ENCODE measurements at regions not wholly inside any gene's neighbourhood (a gene's known extent, or its start where the extent isn't known, plus 50 kb on each side); places are given as distances from the start of the nearest gene placed in this dataset.

GRCh38 chrX:42886519-42886918 lies 108.6 kb upstream of the PPP1R2C start:
- Histone ChIP-seq H3K27me3 (ENCODE audit: control insufficient read depth, insufficient read depth, low read length) (no peaks in the 10 kb centered on the region), H3K4me3 (ENCODE audit: low read length) (no peak overlapping the region), H3K36me3 (ENCODE audit: control insufficient read depth, insufficient read depth, low read length) (no peaks in the 10 kb centered on the region), H3K27ac (ENCODE audit: low read length) (no peak overlapping the region), H3K9me3 (replicated peaks; ENCODE audit: control insufficient read depth, low read depth, low read length) (no peaks in the 10 kb centered on the region), H3K4me1 (ENCODE audit: control insufficient read depth, insufficient read depth, low read length) (no peaks in the 10 kb centered on the region)
- no peak for DNase-seq

- Histone ChIP-seq H3K4me3 (ENCODE audit: low read length) (no peak overlapping the region), H3K27me3 (ENCODE audit: control insufficient read depth, insufficient read depth, low read length) (peaks cover 6% of the 10 kb centered on the region), H3K27ac (ENCODE audit: low read length) (no peak overlapping the region), H3K9me3 (replicated peaks; ENCODE audit: control insufficient read depth, low read depth, low read length) (no peaks in the 10 kb centered on the region), H3K36me3 (ENCODE audit: control insufficient read depth, insufficient read depth, low read length) (no peaks in the 10 kb centered on the region), H3K4me1 (ENCODE audit: control insufficient read depth, insufficient read depth, low read length) (no peaks in the 10 kb centered on the region)
- no peak for DNase-seq
- WGBS (ENCODE audit: insufficient coverage), result no CpG with 5 or more reads among the region's 1 CpG
These were observed 123.0 kb upstream of the PPP1R2C start for GRCh38 chrX:42900947-42901346.

GRCh38 chrX:42902513-42902912 lies 124.5 kb upstream of the PPP1R2C start:
- DNase-seq, result no peak
- Histone ChIP-seq H3K4me3 (ENCODE audit: low read length) (no peak overlapping the region), H3K27me3 (ENCODE audit: control insufficient read depth, insufficient read depth, low read length) (peaks cover 6% of the 10 kb centered on the region), H3K27ac (ENCODE audit: low read length) (no peak overlapping the region), H3K4me1 (ENCODE audit: control insufficient read depth, insufficient read depth, low read length) (no peaks in the 10 kb centered on the region), H3K9me3 (replicated peaks; ENCODE audit: control insufficient read depth, low read depth, low read length) (no peaks in the 10 kb centered on the region), H3K36me3 (ENCODE audit: control insufficient read depth, insufficient read depth, low read length) (no peaks in the 10 kb centered on the region)

GRCh38 chrX:42920752-42921151 lies 142.8 kb upstream of the PPP1R2C start:
- Histone ChIP-seq H3K4me3 (ENCODE audit: low read length) (no peak overlapping the region), H3K9me3 (replicated peaks; ENCODE audit: control insufficient read depth, low read depth, low read length) (no peaks in the 10 kb centered on the region), H3K4me1 (ENCODE audit: control insufficient read depth, insufficient read depth, low read length) (no peaks in the 10 kb centered on the region), H3K27me3 (ENCODE audit: control insufficient read depth, insufficient read depth, low read length) (peaks cover 3% of the 10 kb centered on the region), H3K27ac (ENCODE audit: low read length) (no peak overlapping the region), H3K36me3 (ENCODE audit: control insufficient read depth, insufficient read depth, low read length) (no peaks in the 10 kb centered on the region)
- DNase-seq, result no peak
- no CpG with 5 or more reads among the region's 3 CpGs for WGBS (ENCODE audit: insufficient coverage)

DNA sequence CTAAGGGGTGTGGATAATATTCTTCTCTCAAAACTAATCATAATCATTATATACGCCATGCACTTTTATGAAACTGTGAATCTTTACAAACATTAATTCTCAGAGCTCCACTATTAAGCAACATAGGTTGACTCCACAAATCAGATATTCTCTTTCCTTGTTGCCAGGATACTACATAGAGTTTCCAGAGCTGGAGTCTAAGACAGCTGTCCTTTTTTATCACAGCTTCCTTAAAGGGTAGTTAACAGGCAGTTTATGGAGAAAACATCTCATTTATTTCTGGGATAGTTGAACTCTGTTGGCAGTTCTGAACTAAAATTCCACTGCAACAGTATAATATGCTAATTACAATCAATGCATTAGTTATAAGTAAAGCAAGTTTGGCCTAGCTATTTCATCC lies 152.1 kb upstream of the PPP1R2C start:
- Histone ChIP-seq H3K27me3 (ENCODE audit: control insufficient read depth, insufficient read depth, low read length) (peaks cover 9% of the 10 kb centered on the region), H3K4me3 (ENCODE audit: low read length) (no peak overlapping the region), H3K4me1 (ENCODE audit: control insufficient read depth, insufficient read depth, low read length) (no peaks in the 10 kb centered on the region), H3K36me3 (ENCODE audit: control insufficient read depth, insufficient read depth, low read length) (no peaks in the 10 kb centered on the region), H3K27ac (ENCODE audit: low read length) (no peak overlapping the region), H3K9me3 (replicated peaks; ENCODE audit: control insufficient read depth, low read depth, low read length) (no peaks in the 10 kb centered on the region)
- DNase-seq, result no peak
- WGBS (ENCODE audit: insufficient coverage), result no CpG with 5 or more reads among the region's 1 CpG

DNA sequence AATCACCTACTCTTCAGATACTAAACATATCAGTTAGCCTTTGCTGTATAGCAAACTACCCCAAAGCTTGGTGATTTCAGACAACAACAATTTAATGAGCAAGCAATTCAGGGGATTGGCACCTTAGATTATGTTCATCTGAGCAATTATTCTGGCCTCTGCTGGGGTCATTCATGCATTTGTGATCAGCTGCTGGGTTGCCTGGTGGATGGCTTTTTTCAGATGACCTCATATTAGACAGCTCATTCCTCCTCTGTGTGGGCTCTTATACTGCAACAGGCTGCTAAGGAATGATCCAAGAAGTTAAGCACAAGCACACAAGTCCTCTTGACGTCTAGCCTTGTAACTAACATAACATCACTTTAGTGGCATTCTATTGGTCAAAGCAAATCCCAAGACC lies 153.0 kb upstream of the PPP1R2C start:
- Histone ChIP-seq H3K36me3 (ENCODE audit: control insufficient read depth, insufficient read depth, low read length) (no peaks in the 10 kb centered on the region), H3K4me1 (ENCODE audit: control insufficient read depth, insufficient read depth, low read length) (no peaks in the 10 kb centered on the region), H3K9me3 (replicated peaks; ENCODE audit: control insufficient read depth, low read depth, low read length) (no peaks in the 10 kb centered on the region), H3K27ac (ENCODE audit: low read length) (no peak overlapping the region), H3K27me3 (ENCODE audit: control insufficient read depth, insufficient read depth, low read length) (peaks cover 9% of the 10 kb centered on the region), H3K4me3 (ENCODE audit: low read length) (no peak overlapping the region)
- DNase-seq, result no peak
- no CpG with 5 or more reads among the region's 1 CpG for WGBS (ENCODE audit: insufficient coverage)

DNA sequence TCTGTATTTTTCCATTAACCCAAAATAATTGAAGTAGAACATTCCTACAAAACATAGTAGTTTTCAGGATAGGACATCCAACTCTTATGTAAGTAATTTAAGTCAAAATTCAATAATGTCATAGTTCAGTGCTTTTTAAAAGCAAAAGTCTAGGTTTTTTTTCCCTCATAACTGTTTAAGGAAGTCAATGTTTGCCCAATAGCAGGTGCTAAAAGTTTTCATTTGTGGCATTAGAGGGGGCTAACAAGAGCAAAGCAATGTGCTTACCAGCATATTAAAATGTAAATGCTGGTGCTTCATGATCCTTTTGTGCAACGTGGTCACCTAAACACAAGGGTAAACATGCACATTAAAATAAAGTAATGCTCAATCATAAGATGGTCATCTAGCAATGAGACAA lies 155.2 kb upstream of the PPP1R2C start:
- no CpG with 5 or more reads among the region's 1 CpG for WGBS (ENCODE audit: insufficient coverage)
- no peak overlapping the region for H3K27ac ChIP-seq (ENCODE audit: low read length)
- no peak overlapping the region for H3K4me3 ChIP-seq (ENCODE audit: low read length)
- no peaks in the 10 kb centered on the region for H3K9me3 ChIP-seq (replicated peaks; ENCODE audit: control insufficient read depth, low read depth, low read length)
- peaks cover 9% of the 10 kb centered on the region for H3K27me3 ChIP-seq (ENCODE audit: control insufficient read depth, insufficient read depth, low read length)
- no peak for DNase-seq
- no peaks in the 10 kb centered on the region for H3K36me3 ChIP-seq (ENCODE audit: control insufficient read depth, insufficient read depth, low read length)
- H3K4me1 ChIP-seq (ENCODE audit: control insufficient read depth, insufficient read depth, low read length), result no peaks in the 10 kb centered on the region

DNA sequence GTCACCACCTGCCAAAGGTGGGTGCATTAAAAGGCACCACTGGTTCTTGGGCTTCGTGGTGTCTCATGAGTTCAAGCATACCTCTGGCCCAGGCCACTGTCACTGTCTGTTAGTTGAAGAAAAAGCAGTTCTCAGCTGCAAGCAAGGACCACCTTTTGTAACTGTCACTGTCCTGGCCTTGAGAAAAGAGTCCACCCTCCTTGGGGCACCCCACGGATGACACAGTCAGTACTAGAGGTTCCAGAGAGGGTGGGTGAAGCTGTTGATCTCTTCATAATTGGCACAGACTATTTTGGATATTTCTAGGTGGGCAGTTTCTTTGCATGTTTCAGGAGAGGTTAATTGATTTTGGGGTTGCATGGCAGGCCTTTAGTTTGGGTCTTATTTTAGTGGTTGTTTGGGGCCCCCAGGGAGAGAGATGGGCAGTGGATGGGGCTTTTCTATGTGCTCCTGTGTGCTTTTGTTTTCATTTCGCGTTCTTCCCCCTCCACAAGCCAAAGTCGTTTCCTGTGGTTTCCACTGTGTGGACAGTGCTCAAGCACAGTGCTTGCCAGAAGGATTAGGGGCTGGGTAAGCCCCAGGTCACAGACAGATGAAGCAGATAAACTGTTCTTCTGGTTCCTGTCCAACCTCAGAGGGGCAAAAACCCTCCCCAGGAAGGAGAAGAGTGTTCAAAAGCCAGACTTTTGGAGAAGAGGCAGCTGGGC lies 156.2 kb upstream of the PPP1R2C start:
- Histone ChIP-seq H3K4me1 (ENCODE audit: control insufficient read depth, insufficient read depth, low read length) (no peaks in the 10 kb centered on the region), H3K4me3 (ENCODE audit: low read length) (no peak overlapping the region), H3K27ac (ENCODE audit: low read length) (no peak overlapping the region), H3K9me3 (replicated peaks; ENCODE audit: control insufficient read depth, low read depth, low read length) (peaks cover 2% of the 10 kb centered on the region), H3K27me3 (ENCODE audit: control insufficient read depth, insufficient read depth, low read length) (peaks cover 9% of the 10 kb centered on the region), H3K36me3 (ENCODE audit: control insufficient read depth, insufficient read depth, low read length) (no peaks in the 10 kb centered on the region)
- DNase-seq, result peak; percentile 65
- WGBS (ENCODE audit: insufficient coverage), result 33% methylated on average over 5 of the region's 5 CpGs

DNA sequence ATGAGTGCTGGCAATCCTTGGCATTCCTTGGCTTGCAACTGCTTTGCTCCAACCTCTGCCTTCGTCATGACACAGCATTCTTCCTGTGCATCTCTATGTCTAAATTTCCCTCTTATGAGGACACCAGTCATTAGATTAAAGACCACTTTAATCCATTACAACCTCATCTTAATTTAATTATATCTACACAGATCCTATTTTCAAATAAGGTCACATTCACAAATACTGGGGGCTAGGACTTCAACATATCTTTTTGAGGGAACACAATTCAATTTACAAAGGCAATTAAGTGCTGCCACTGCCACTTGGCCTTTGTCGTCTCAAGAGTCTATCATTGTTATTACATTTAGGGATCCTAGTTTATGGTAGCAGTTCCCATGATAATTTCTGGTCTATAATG lies 163.7 kb upstream of the PPP1R2C start:
- Histone ChIP-seq H3K9me3 (replicated peaks; ENCODE audit: control insufficient read depth, low read depth, low read length) (peaks cover 2% of the 10 kb centered on the region), H3K4me1 (ENCODE audit: control insufficient read depth, insufficient read depth, low read length) (no peaks in the 10 kb centered on the region), H3K36me3 (ENCODE audit: control insufficient read depth, insufficient read depth, low read length) (no peaks in the 10 kb centered on the region), H3K4me3 (ENCODE audit: low read length) (no peak overlapping the region), H3K27me3 (ENCODE audit: control insufficient read depth, insufficient read depth, low read length) (no peaks in the 10 kb centered on the region), H3K27ac (ENCODE audit: low read length) (no peak overlapping the region)
- DNase-seq, result no peak
- WGBS (ENCODE audit: insufficient coverage), result 65% methylated on average over 1 of the region's 2 CpGs

DNA sequence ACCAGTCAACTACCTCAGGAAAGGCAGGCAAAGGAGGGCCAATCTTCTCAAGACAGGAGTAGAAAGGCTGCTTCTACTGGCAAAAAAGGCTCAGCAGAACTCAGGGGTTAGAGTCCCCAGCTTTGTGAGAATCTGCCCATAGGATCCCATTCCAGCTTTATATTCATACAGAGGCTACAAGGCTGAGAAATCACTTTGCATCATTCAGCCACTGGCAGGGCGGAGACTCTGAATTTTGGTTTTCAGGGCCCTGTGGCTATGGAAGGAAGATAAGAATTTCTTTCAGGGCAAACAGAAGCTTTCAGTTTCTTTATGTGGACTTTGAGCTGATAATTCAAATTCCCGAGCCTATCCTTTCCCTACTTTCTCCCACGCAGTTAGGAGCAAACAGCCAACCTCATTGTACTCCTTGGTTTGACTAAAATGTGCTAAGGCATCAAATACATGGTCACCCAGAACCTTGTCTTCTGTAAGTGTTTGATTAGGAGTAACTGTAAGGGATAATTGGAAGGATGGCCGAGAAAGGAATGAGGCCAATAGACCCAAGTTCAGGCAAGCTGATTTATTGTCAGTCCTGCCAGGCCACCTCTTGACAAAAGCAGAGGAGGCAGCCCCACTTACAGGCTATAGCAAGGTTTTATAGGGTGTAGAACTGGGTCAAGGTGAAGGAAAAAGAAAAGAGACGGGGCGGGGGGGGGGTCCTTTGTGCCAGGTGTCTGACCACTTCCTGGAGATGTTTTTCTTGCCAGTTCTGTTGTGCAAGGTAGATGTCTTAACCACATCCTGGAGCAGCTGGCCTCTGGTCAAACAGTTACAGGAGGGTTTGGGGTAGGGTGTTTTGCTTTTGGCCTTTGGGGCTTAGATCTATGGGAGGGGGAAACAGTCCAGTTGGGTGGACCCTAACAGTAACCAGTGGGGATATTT lies 165.3 kb upstream of the PPP1R2C start:
- no peak overlapping the region for H3K4me3 ChIP-seq (ENCODE audit: low read length)
- H3K4me1 ChIP-seq (ENCODE audit: control insufficient read depth, insufficient read depth, low read length), result no peaks in the 10 kb centered on the region
- H3K27ac ChIP-seq (ENCODE audit: low read length), result no peak overlapping the region
- no peak for DNase-seq
- no peaks in the 10 kb centered on the region for H3K36me3 ChIP-seq (ENCODE audit: control insufficient read depth, insufficient read depth, low read length)
- H3K27me3 ChIP-seq (ENCODE audit: control insufficient read depth, insufficient read depth, low read length), result no peaks in the 10 kb centered on the region
- H3K9me3 ChIP-seq (replicated peaks; ENCODE audit: control insufficient read depth, low read depth, low read length), result peaks cover 2% of the 10 kb centered on the region
- WGBS (ENCODE audit: insufficient coverage), result 55% methylated on average over 3 of the region's 6 CpGs
